GM12878 (cell line): ENCODE measurements at regions not wholly inside any gene's neighbourhood (a gene's known extent, or its start where the extent isn't known, plus 50 kb on each side); places are given as distances from the start of the nearest gene placed in this dataset.

ENCODE experiments used
- ATAC-seq: fragments of 200-7000 bp; cut with Tn5 transposase; 3 replicates; pipeline ENCODE4 v1.9.1; 2020; ENCODE audit warnings: mild to moderate bottlenecking, moderate library complexity
- BruUV-seq: library from RNA; stranded (reverse); fragments of 400-500 nt; replicated peaks from 2 replicates; lab custom pipeline; 2021; lab: Mats Ljungman, UMichigan
- CTCF ChIA-PET: fragments of 300-600 bp; sonication (Branson Sonifier 250); formaldehyde crosslinking; extraction: SDS; loops from one replicate; lab custom pipeline; 2021; ENCODE audit warnings: inconsistent platforms; lab: Yijun Ruan, JAX
- POLR2A ChIA-PET: fragments of 350-600 bp; formaldehyde crosslinking; extraction: SDS; loops from one replicate; lab custom pipeline; 2021; ENCODE audit warnings: inconsistent platforms; lab: Charles Lee
- RAD21 ChIA-PET: fragments of 300-600 bp; sonication (Branson Sonifier 250); formaldehyde crosslinking; loops from one replicate; lab custom pipeline; 2023; ENCODE audit warnings: antibody characterized with exemption; ENCODE audit not compliant: unreplicated experiment; lab: Charles Lee
- SMC1A ChIA-PET: fragments of 300-600 bp; sonication (Branson Sonifier 250); formaldehyde crosslinking; loops from one replicate; lab custom pipeline; 2023; ENCODE audit not compliant: unreplicated experiment, uncharacterized antibody; lab: Charles Lee
- DNase-seq: peaks from one replicate; pipeline ENCODE4 v3.0.0-alpha.2; 2011; ENCODE audit warnings: low read depth, low spot score
- FAIRE-seq: peaks from 3 replicates; lab custom pipeline; 2011; peaks lifted over from hg19 to GRCh38; lab: Jason Lieb, UNC
- H2AFZ ChIP-seq: 2 replicates; pipeline ENCODE4 v1.6.0; 2011; ENCODE audit warnings: low read depth, low read length, control low read depth; ENCODE audit not compliant: control insufficient read depth
- H3K27ac ChIP-seq: 2 replicates; pipeline ENCODE4 v1.5.1; 2011; ENCODE audit warnings: control low read depth; ENCODE audit not compliant: control insufficient read depth, insufficient read depth
- H3K27me3 ChIP-seq, 2 experiments: replicated peaks in 1 of 2; 2 replicates each; pipeline versions ENCODE4 v1.6.0 to v1.6.1; 2011; ENCODE audit warnings: low read length in 1 of 2; ENCODE audit not compliant: control insufficient read depth in 2 of 2, insufficient read depth in 2 of 2
- H3K36me3 ChIP-seq, 2 experiments: 2 replicates each; pipeline ENCODE4 v1.5.1; 2011; ENCODE audit warnings: low read length in 1 of 2; ENCODE audit not compliant: control insufficient read depth in 2 of 2, insufficient read depth in 2 of 2
- H3K4me1 ChIP-seq: 2 replicates; pipeline ENCODE4 v1.6.1; 2011; ENCODE audit warnings: mild to moderate bottlenecking, low read length, moderate library complexity, mixed read lengths; ENCODE audit not compliant: control insufficient read depth, insufficient read depth
- H3K4me2 ChIP-seq: 2 replicates; pipeline ENCODE4 v1.6.0; 2011; ENCODE audit warnings: control low read depth; ENCODE audit not compliant: control insufficient read depth, insufficient read depth
- H3K4me3 ChIP-seq: fragments of 200-600 bp; sonication (generic); 2 replicates; pipeline ENCODE4 v1.5.1; 2016
- H3K79me2 ChIP-seq: 2 replicates; pipeline ENCODE4 v1.6.0; 2011; ENCODE audit warnings: low read length; ENCODE audit not compliant: control insufficient read depth, insufficient read depth
- H3K9ac ChIP-seq: 2 replicates; pipeline ENCODE4 v1.8.0; 2011; ENCODE audit warnings: low read length, control low read depth, mixed read lengths; ENCODE audit not compliant: control insufficient read depth, insufficient read depth
- H3K9me3 ChIP-seq: replicated peaks from 3 replicates; pipeline ENCODE4 v1.5.1; 2011; ENCODE audit warnings: mild to moderate bottlenecking, low read length; ENCODE audit not compliant: control insufficient read depth, insufficient read depth
- H4K20me1 ChIP-seq: 2 replicates; pipeline ENCODE4 v1.6.0; 2011; ENCODE audit not compliant: control insufficient read depth, insufficient read depth
- CEBPB ChIP-seq, 2 experiments: fragments of 150-350 bp in 1 of 2; IDR thresholded peaks; 2 replicates each; pipeline ENCODE4 v1.6.1; 2012 to 2014; ENCODE audit warnings: low read depth in 2 of 2, low read length in 2 of 2, borderline replicate concordance in 1 of 2, inconsistent platforms in 1 of 2
- EGR1 ChIP-seq, 2 experiments: IDR thresholded peaks; 1 replicate in 1 of 2; 2 replicates in 1 of 2; pipeline ENCODE4 v1.6.1; 2011 to 2012; ENCODE audit warnings: low read depth in 2 of 2, low read length in 2 of 2, borderline replicate concordance in 1 of 2, mild to moderate bottlenecking in 1 of 2, moderate library complexity in 1 of 2
- FOS ChIP-seq: IDR thresholded peaks from 3 replicates; pipeline ENCODE4 v1.6.1; 2011; ENCODE audit warnings: borderline replicate concordance; ENCODE audit not compliant: insufficient read length; ENCODE audit errors: extremely low read depth
- IRF4 ChIP-seq: IDR thresholded peaks from 2 replicates; pipeline ENCODE4 v1.6.1; 2011; ENCODE audit warnings: low read depth, low read length
- MEF2B ChIP-seq: fragments of 450-650 bp; IDR thresholded peaks from 2 replicates; pipeline ENCODE4 v1.6.1; 2018; ENCODE audit warnings: mild to moderate bottlenecking, moderate library complexity; ENCODE audit not compliant: partially characterized antibody, poor library complexity, severe bottlenecking
- PAX5 ChIP-seq: IDR thresholded peaks from 2 replicates; pipeline ENCODE4 v1.6.1; 2011; ENCODE audit warnings: low read depth, low read length, borderline replicate concordance
- POLR2AphosphoS2 ChIP-seq: IDR thresholded peaks from 2 replicates; pipeline ENCODE4 v1.6.1; 2011; ENCODE audit warnings: low read depth, mild to moderate bottlenecking, low read length, improper control_type of control experiment, moderate library complexity
- SREBF2 ChIP-seq: IDR thresholded peaks from 2 replicates; pipeline ENCODE4 v1.6.1; 2012; ENCODE audit warnings: mild to moderate bottlenecking, low read length
- TCF3 ChIP-seq: IDR thresholded peaks from 2 replicates; pipeline ENCODE4 v1.6.1; 2012; ENCODE audit warnings: low read depth, mild to moderate bottlenecking, low read length, borderline replicate concordance; ENCODE audit not compliant: insufficient read depth
- YBX1 ChIP-seq: fragments of 450-650 bp; IDR thresholded peaks from 2 replicates; pipeline ENCODE4 v1.6.1; 2016; ENCODE audit warnings: antibody characterized with exemption
- ZBTB11 ChIP-seq: fragments of 450-650 bp; formaldehyde crosslinking; IDR thresholded peaks from 2 replicates; pipeline ENCODE4 v1.5.0; 2022; ENCODE audit warnings: mild to moderate bottlenecking, missing genetic modification characterization
- ZNF687 ChIP-seq: fragments of 450-650 bp; IDR thresholded peaks from 2 replicates; pipeline ENCODE4 v1.6.1; 2017; ENCODE audit warnings: mild to moderate bottlenecking, moderate library complexity
- WGBS: methylation state at CpG from one replicate; pipeline ENCODE4 v1.1.6; 2016; ENCODE audit warnings: low lambda C conversion rate; ENCODE audit not compliant: insufficient replicate concordance, insufficient coverage; ENCODE audit errors: missing lambda C conversion rate; 5-methylcytosine and 5-hydroxymethylcytosine counted together
- in situ Hi-C: fragments of 300-500 bp; cut with MboI; formaldehyde crosslinking; loops from 9 replicates; pipeline ENCODE4 v1.14.3; 2018; ENCODE audit warnings: mixed read lengths
- intact Hi-C: fragments of 100-400 bp; cut with micrococcal nuclease; formaldehyde crosslinking; loops from one replicate; pipeline ENCODE4 v1.14.2; 2022; ENCODE audit not compliant: unreplicated experiment
- TF ChIP-seq, protein P1 (sequence below): fragments of 150-350 bp; IDR thresholded peaks from 2 replicates; pipeline ENCODE4 v1.6.1; 2014; ENCODE audit warnings: mild to moderate bottlenecking, low read depth, low read length
- TF ChIP-seq, protein P2 (sequence below): fragments of 450-650 bp; conservative IDR thresholded peaks from 2 replicates; pipeline ENCODE4 v1.6.1; 2017; ENCODE audit warnings: mild to moderate bottlenecking, moderate library complexity

DNA sequence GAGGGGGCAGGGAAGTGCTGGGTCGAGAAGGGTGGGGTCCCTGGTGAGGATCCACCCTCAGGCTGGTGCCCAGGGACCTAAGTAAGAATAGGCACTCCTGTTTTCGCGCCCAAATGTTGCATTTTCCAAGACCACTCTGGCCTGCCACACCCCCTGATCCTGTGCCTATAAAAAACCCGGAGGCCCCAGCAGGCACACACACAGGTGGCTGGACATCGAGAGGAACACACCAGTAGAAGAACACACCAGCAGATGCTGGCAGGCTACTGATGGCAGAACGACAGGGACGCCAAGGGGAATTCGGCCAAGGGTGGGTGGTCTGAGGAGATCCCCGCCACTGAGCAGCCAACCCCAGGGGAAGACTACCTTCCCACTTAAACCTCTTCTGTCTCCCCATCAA is 633.9 kb upstream of the POT1 start:
- Histone ChIP-seq H4K20me1 (no peaks in the 10 kb centered on the region), H2AFZ (no peak overlapping the region), H3K9ac (no peak overlapping the region), H3K79me2 (no peaks in the 10 kb centered on the region), H3K4me3 (no peak overlapping the region), H3K4me2 (no peak overlapping the region), H3K9me3 (no peaks in the 10 kb centered on the region), H3K27me3 (no peaks in the 10 kb centered on the region), H3K36me3 (no peaks in the 10 kb centered on the region), H3K4me1 (no peaks in the 10 kb centered on the region), H3K27ac (no peak overlapping the region)
- no peak for ATAC-seq
- ChIA-PET RAD21 (no interaction called here), CTCF (no interaction called here), POLR2A (no interaction called here), SMC1A (no interaction called here)
- 39% methylated on average over 9 of the region's 9 CpGs for WGBS
- no peak for FAIRE-seq
- intact Hi-C loops (no loop called here), in situ Hi-C loops (no loop called here)
- no TSS peak for BruUV-seq
- DNase-seq = no peak
- TF ChIP-seq, protein P1, sequence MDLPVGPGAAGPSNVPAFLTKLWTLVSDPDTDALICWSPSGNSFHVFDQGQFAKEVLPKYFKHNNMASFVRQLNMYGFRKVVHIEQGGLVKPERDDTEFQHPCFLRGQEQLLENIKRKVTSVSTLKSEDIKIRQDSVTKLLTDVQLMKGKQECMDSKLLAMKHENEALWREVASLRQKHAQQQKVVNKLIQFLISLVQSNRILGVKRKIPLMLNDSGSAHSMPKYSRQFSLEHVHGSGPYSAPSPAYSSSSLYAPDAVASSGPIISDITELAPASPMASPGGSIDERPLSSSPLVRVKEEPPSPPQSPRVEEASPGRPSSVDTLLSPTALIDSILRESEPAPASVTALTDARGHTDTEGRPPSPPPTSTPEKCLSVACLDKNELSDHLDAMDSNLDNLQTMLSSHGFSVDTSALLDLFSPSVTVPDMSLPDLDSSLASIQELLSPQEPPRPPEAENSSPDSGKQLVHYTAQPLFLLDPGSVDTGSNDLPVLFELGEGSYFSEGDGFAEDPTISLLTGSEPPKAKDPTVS = no peak
- TF ChIP-seq IRF4 (no peak), ZNF687 (no peak), ZBTB11 (CRISPR knock-in tag) (no peak), MEF2B (no peak), YBX1 (no peak), TCF3 (no peak), POLR2AphosphoS2 (no peak), EGR1 (IDR thresholded peaks at IDR 0.05; ENCODE audit: borderline replicate concordance in 1 of 2, low read depth in 2 of 2, low read length in 2 of 2) (no peak), FOS (no peak), SREBF2 (no peak), PAX5 (no peak), CEBPB (IDR thresholded peaks at IDR 0.05; ENCODE audit: borderline replicate concordance in 1 of 2, low read depth in 2 of 2, low read length in 2 of 2) (no peak)
- TF ChIP-seq, protein P2, sequence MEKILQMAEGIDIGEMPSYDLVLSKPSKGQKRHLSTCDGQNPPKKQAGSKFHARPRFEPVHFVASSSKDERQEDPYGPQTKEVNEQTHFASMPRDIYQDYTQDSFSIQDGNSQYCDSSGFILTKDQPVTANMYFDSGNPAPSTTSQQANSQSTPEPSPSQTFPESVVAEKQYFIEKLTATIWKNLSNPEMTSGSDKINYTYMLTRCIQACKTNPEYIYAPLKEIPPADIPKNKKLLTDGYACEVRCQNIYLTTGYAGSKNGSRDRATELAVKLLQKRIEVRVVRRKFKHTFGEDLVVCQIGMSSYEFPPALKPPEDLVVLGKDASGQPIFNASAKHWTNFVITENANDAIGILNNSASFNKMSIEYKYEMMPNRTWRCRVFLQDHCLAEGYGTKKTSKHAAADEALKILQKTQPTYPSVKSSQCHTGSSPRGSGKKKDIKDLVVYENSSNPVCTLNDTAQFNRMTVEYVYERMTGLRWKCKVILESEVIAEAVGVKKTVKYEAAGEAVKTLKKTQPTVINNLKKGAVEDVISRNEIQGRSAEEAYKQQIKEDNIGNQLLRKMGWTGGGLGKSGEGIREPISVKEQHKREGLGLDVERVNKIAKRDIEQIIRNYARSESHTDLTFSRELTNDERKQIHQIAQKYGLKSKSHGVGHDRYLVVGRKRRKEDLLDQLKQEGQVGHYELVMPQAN = no peak
